Neuronal stem cell (in vitro differentiated cells): ENCODE measurements at regions not wholly inside any gene's neighbourhood (a gene's known extent, or its start where the extent isn't known, plus 50 kb on each side); places are given as distances from the start of the nearest gene placed in this dataset.
A peak's percentile ranks its signal among the peaks of the same experiment; 100 is the strongest.

Experiments used
- DNase-seq: peaks from one replicate; pipeline ENCODE4 v3.0.0-alpha.2; 2013; ENCODE audit warnings: low spot score
- H2AFZ ChIP-seq: one replicate; pipeline ENCODE4 v1.6.1; 2013; ENCODE audit warnings: mild to moderate bottlenecking, low read length, inconsistent platforms
- H2AK5ac ChIP-seq: 2 replicates; pipeline ENCODE4 v1.6.1; 2013; ENCODE audit warnings: low read depth, mild to moderate bottlenecking, inconsistent platforms, low read length, moderate library complexity, mixed read lengths
- H2BK120ac ChIP-seq: 2 replicates; pipeline ENCODE4 v1.6.1; 2013; ENCODE audit warnings: low read depth, mild to moderate bottlenecking, inconsistent platforms, low read length, moderate library complexity, mixed read lengths
- H2BK12ac ChIP-seq: one replicate; pipeline ENCODE4 v1.6.1; 2013; ENCODE audit warnings: low read length, inconsistent platforms
- H2BK15ac ChIP-seq: 2 replicates; pipeline ENCODE4 v1.6.1; 2013; ENCODE audit warnings: mild to moderate bottlenecking, low read length, inconsistent platforms, mixed read lengths
- H2BK5ac ChIP-seq: one replicate; pipeline ENCODE4 v1.6.1; 2013; ENCODE audit warnings: inconsistent platforms, mild to moderate bottlenecking, low read length, moderate library complexity
- H3K14ac ChIP-seq: one replicate; pipeline ENCODE4 v1.6.1; 2013; ENCODE audit warnings: low read length, inconsistent platforms
- H3K18ac ChIP-seq: 2 replicates; pipeline ENCODE4 v1.6.1; 2013; ENCODE audit warnings: low read length, inconsistent platforms
- H3K23ac ChIP-seq: 2 replicates; pipeline ENCODE4 v1.6.1; 2013; ENCODE audit warnings: low read depth, mild to moderate bottlenecking, mixed read lengths, low read length, inconsistent platforms; ENCODE audit not compliant: poor library complexity
- H3K27ac ChIP-seq: replicated peaks from 3 replicates; pipeline ENCODE4 v1.5.1; 2013; ENCODE audit warnings: low read length, inconsistent platforms
- H3K27me3 ChIP-seq, 3 experiments: 2 replicates each; pipeline ENCODE4 v1.6.1; 2013; ENCODE audit warnings: low read length in 3 of 3, mild to moderate bottlenecking in 2 of 3, inconsistent platforms in 1 of 3, low read depth in 1 of 3, mixed read lengths in 1 of 3, moderate library complexity in 1 of 3; ENCODE audit not compliant: control insufficient read depth in 3 of 3, insufficient read depth in 3 of 3
- H3K36me3 ChIP-seq, 2 donors: replicated peaks in 1 of 2; 2 replicates each; pipeline ENCODE4 v1.6.1; 2013; ENCODE audit warnings: low read length in 2 of 2; ENCODE audit not compliant: control insufficient read depth in 2 of 2, insufficient read depth in 2 of 2
- H3K4ac ChIP-seq: 2 replicates; pipeline ENCODE4 v1.6.1; 2013; ENCODE audit warnings: inconsistent platforms, mild to moderate bottlenecking, low read length, moderate library complexity
- H3K4me1 ChIP-seq, 2 donors: 1 replicate in 1 of 2; 2 replicates in 1 of 2; pipeline ENCODE4 v1.6.1; 2013; ENCODE audit warnings: low read length in 2 of 2, low read depth in 1 of 2; ENCODE audit not compliant: control insufficient read depth in 2 of 2, insufficient read depth in 1 of 2
- H3K4me2 ChIP-seq: one replicate; pipeline ENCODE4 v1.6.1; 2013; ENCODE audit warnings: mild to moderate bottlenecking, low read length, inconsistent platforms; ENCODE audit not compliant: insufficient read depth, poor library complexity, severe bottlenecking
- H3K4me3 ChIP-seq, 2 donors: 2 replicates each; pipeline ENCODE4 v1.5.1; 2013; ENCODE audit warnings: low read length in 2 of 2, mild to moderate bottlenecking in 2 of 2, inconsistent platforms in 1 of 2, moderate library complexity in 1 of 2
- H3K79me1 ChIP-seq: one replicate; pipeline ENCODE4 v1.6.1; 2013; ENCODE audit warnings: low read depth, mild to moderate bottlenecking, inconsistent platforms, low read length, moderate library complexity
- H3K9ac ChIP-seq: one replicate; pipeline ENCODE4 v1.6.1; 2013; ENCODE audit warnings: mild to moderate bottlenecking, low read depth, low read length, inconsistent platforms; ENCODE audit not compliant: poor library complexity
- H3K9me3 ChIP-seq, 2 donors: replicated peaks in 1 of 2; 2 replicates each; pipeline versions ENCODE3 to v1.6.1; 2013; ENCODE audit warnings: low read length in 2 of 2, mild to moderate bottlenecking in 2 of 2, inconsistent platforms in 1 of 2, low read depth in 1 of 2, mixed read lengths in 1 of 2, moderate library complexity in 1 of 2; ENCODE audit not compliant: control insufficient read depth in 2 of 2, insufficient read depth in 1 of 2
- H4K8ac ChIP-seq: one replicate; pipeline ENCODE4 v1.6.1; 2013; ENCODE audit warnings: low read depth, mild to moderate bottlenecking, inconsistent platforms, low read length, moderate library complexity
- H4K91ac ChIP-seq: one replicate; pipeline ENCODE4 v1.6.1; 2013; ENCODE audit warnings: low read length, low read depth, mild to moderate bottlenecking, inconsistent platforms; ENCODE audit not compliant: poor library complexity
- WGBS, 2 donors: extraction: QIAGEN DNeasy Blood & Tissue Kit; methylation state at CpG; one replicate each; pipeline ENCODE4 v1.1.7; 2013; ENCODE audit warnings: missing lambda C conversion rate in 2 of 2, mixed read lengths in 1 of 2; ENCODE audit not compliant: insufficient read length in 2 of 2, insufficient replicate concordance in 1 of 2; ENCODE audit errors: extremely low coverage in 2 of 2; 5-methylcytosine and 5-hydroxymethylcytosine counted together

- no peak overlapping the region for H3K4ac ChIP-seq
- no peaks in the 10 kb centered on the region for H3K79me1 ChIP-seq
- H3K27me3 ChIP-seq = no peaks in the 10 kb centered on the region
- no peak overlapping the region for H3K18ac ChIP-seq
- H4K91ac ChIP-seq = no peak overlapping the region
- no peak overlapping the region for H3K4me2 ChIP-seq
- H3K14ac ChIP-seq = no peak overlapping the region
- no peak overlapping the region for H3K23ac ChIP-seq
- peaks cover 8 to 37% of the 10 kb centered on the region in 2 donors for H3K4me1 ChIP-seq
- peak overlapping the region; percentile 66 for H2AFZ ChIP-seq
- H3K27ac ChIP-seq = no peak overlapping the region
- no peak overlapping the region for H2BK5ac ChIP-seq
- no peak overlapping the region for H2BK15ac ChIP-seq
- H2AK5ac ChIP-seq = no peak overlapping the region
- no peak overlapping the region for H3K4me3 ChIP-seq
- H4K8ac ChIP-seq = no peak overlapping the region
- H3K9me3 ChIP-seq = peaks cover 0 to 2% of the 10 kb centered on the region in 2 donors
- no peak overlapping the region for H3K9ac ChIP-seq
- DNase-seq = no peak
- H3K36me3 ChIP-seq = no peaks in the 10 kb centered on the region
- WGBS, 2 donors = no CpG with 5 or more reads among the region's 3 CpGs
- H2BK120ac ChIP-seq = no peak overlapping the region
- no peak overlapping the region for H2BK12ac ChIP-seq
Measured at GRCh38 chr18:26686532-26686931, 138.2 kb upstream of the KCTD1 start.

GRCh38 chr18:26685438-26686157 lies 137.2 kb upstream of the KCTD1 start:
- no peaks in the 10 kb centered on the region for H3K79me1 ChIP-seq
- H3K14ac ChIP-seq = no peak overlapping the region
- no peaks in the 10 kb centered on the region for H3K27me3 ChIP-seq
- peak; percentile 48 for DNase-seq
- no peak overlapping the region for H2BK15ac ChIP-seq
- H3K4me1 ChIP-seq = peaks cover 6 to 37% of the 10 kb centered on the region in 2 donors
- H2BK5ac ChIP-seq = no peak overlapping the region
- H3K36me3 ChIP-seq = no peaks in the 10 kb centered on the region
- H3K27ac ChIP-seq = peak overlapping the region; percentile 8
- no peak overlapping the region for H3K4ac ChIP-seq
- no peak overlapping the region for H2AK5ac ChIP-seq
- H4K91ac ChIP-seq = no peak overlapping the region
- peak overlapping the region; percentile 39 for H3K4me2 ChIP-seq
- WGBS, 2 donors = no CpG with 5 or more reads among the region's 5 CpGs
- H3K9ac ChIP-seq = no peak overlapping the region
- H2BK12ac ChIP-seq = no peak overlapping the region
- H2AFZ ChIP-seq = no peak overlapping the region
- no peak overlapping the region for H4K8ac ChIP-seq
- no peak overlapping the region for H2BK120ac ChIP-seq
- H3K23ac ChIP-seq = no peak overlapping the region
- no peaks in the 10 kb centered on the region for H3K9me3 ChIP-seq
- H3K18ac ChIP-seq = no peak overlapping the region
- H3K4me3 ChIP-seq = no peak overlapping the region

- H3K9ac ChIP-seq = no peak overlapping the region
- no peak overlapping the region for H3K4ac ChIP-seq
- H3K4me1 ChIP-seq = no peaks in the 10 kb centered on the region
- no peak for DNase-seq
- H3K14ac ChIP-seq = no peak overlapping the region
- H2AK5ac ChIP-seq = no peak overlapping the region
- no peak overlapping the region for H2BK12ac ChIP-seq
- no peak overlapping the region for H2BK120ac ChIP-seq
- H3K18ac ChIP-seq = no peak overlapping the region
- H3K9me3 ChIP-seq = peaks cover 0 to 16% of the 10 kb centered on the region in 2 donors
- H2BK5ac ChIP-seq = no peak overlapping the region
- no peak overlapping the region for H2BK15ac ChIP-seq
- no peak overlapping the region for H3K4me2 ChIP-seq
- no peak overlapping the region for H2AFZ ChIP-seq
- no peak overlapping the region for H4K8ac ChIP-seq
- no peak overlapping the region for H3K27ac ChIP-seq
- no peaks in the 10 kb centered on the region for H3K79me1 ChIP-seq
- no peak overlapping the region for H3K4me3 ChIP-seq
- no peaks in the 10 kb centered on the region for H3K27me3 ChIP-seq
- no peak overlapping the region for H3K23ac ChIP-seq
- H3K36me3 ChIP-seq = no peaks in the 10 kb centered on the region
- H4K91ac ChIP-seq = no peak overlapping the region
- WGBS, 2 donors = no CpG with 5 or more reads among the region's 1 CpG
Measured at GRCh38 chr18:26677957-26678356, 129.6 kb upstream of the KCTD1 start.

GRCh38 chr18:26667046-26667445 lies 118.7 kb upstream of the KCTD1 start:
- no CpG with 5 or more reads among the region's 2 CpGs for WGBS, 2 donors
- no peak overlapping the region for H3K27ac ChIP-seq
- H2BK5ac ChIP-seq = no peak overlapping the region

More at GRCh38 chr18:26667046-26667445, 118.7 kb upstream of the KCTD1 start:
- H3K36me3 ChIP-seq = no peaks in the 10 kb centered on the region
- no peaks in the 10 kb centered on the region for H3K4me1 ChIP-seq
- no peaks in the 10 kb centered on the region for H3K79me1 ChIP-seq
- no peak overlapping the region for H3K9ac ChIP-seq
- no peak overlapping the region for H4K91ac ChIP-seq
- no peak overlapping the region for H3K18ac ChIP-seq
- no peaks in the 10 kb centered on the region for H3K27me3 ChIP-seq
- H3K4me3 ChIP-seq = no peak overlapping the region
- H3K4me2 ChIP-seq = no peak overlapping the region
- H3K23ac ChIP-seq = no peak overlapping the region
- H2BK15ac ChIP-seq = no peak overlapping the region
- H2BK12ac ChIP-seq = no peak overlapping the region
- no peak overlapping the region for H2AK5ac ChIP-seq
- H4K8ac ChIP-seq = no peak overlapping the region
- no peak overlapping the region for H2AFZ ChIP-seq
- H3K9me3 ChIP-seq = no peaks in the 10 kb centered on the region
- no peak overlapping the region for H2BK120ac ChIP-seq
- no peak overlapping the region for H3K4ac ChIP-seq
- H3K14ac ChIP-seq = no peak overlapping the region
- DNase-seq = no peak
